ENCODE measurements at regions not wholly inside any gene's neighbourhood (a gene's known extent, or its start where the extent isn't known, plus 50 kb on each side); places are given as distances from the start of the nearest gene placed in this dataset.

DNA sequence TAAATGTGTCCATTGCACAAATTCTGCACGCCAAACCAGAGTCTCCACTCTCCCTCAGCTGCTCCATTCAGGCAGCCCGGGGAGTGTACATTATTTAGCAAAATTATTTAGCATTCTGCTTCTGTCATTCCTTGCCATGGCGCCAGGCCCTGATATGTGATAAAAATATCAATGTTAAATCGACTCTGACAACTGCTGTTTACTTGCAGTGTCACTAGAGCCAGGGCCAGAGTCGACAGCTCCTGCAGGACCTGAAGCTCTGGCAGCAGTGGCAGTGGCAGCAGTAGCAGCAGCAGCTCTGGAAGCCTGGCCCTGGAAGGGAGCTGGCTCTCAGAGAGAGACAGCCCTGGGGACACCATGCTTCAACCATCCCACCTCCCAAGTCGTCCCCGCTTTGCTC lies 224.5 kb downstream of the BUD13 start:
- H3K4me3 ChIP-seq, result no peak overlapping the region
- no peaks in the 10 kb centered on the region for H3K27me3 ChIP-seq
- no peaks in the 10 kb centered on the region for H3K4me1 ChIP-seq
- H3K9me3 ChIP-seq (replicated peaks), result no peaks in the 10 kb centered on the region
- H3K36me3 ChIP-seq, result no peaks in the 10 kb centered on the region
- DNase-seq, result no peak
- no peak overlapping the region for H3K27ac ChIP-seq

DNA sequence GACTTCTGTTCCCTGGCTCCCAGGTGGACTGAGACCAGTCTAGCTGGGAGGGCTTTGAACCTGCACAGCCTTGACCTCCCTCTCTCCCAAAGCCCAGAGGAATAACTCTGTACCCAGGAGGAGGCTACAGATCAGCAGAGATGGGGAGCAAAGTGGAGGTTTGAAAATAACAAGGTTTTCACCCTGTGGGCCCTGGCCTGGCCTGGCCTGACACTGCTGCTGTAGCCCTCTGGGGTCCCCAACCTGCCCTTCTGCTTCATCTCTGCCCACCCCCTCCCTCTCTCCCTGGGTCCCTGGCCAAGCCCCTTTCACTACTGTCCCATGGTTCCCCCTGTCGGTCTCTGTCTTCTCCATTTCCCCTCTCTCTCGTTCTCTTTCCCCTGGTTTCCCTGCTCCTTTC lies 225.2 kb downstream of the BUD13 start:
- H3K27me3 ChIP-seq, result no peaks in the 10 kb centered on the region
- no peak for DNase-seq
- no peaks in the 10 kb centered on the region for H3K36me3 ChIP-seq
- H3K4me1 ChIP-seq, result no peaks in the 10 kb centered on the region
- no peak overlapping the region for H3K4me3 ChIP-seq
- no peaks in the 10 kb centered on the region for H3K9me3 ChIP-seq (replicated peaks)
- H3K27ac ChIP-seq, result no peak overlapping the region

DNA sequence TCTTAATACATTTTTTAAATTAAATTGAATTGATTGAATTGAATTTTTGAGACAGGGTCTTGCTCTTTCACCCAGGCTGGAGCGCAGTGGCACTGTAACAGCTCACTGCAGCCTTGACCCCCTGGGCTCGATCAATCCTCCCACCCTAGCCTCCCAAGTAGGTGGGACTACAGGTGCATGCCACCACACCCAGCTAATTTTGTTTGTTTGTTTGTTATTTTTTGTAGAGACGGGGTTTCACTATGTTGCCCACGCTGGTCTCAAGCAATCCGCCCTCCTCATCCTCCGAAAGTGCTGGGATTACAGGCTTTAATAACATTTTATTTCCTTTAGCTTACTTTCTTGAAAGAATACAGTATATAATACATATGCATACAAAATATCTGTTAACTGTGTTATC lies 226.9 kb downstream of the BUD13 start:
- no peaks in the 10 kb centered on the region for H3K27me3 ChIP-seq

DNA sequence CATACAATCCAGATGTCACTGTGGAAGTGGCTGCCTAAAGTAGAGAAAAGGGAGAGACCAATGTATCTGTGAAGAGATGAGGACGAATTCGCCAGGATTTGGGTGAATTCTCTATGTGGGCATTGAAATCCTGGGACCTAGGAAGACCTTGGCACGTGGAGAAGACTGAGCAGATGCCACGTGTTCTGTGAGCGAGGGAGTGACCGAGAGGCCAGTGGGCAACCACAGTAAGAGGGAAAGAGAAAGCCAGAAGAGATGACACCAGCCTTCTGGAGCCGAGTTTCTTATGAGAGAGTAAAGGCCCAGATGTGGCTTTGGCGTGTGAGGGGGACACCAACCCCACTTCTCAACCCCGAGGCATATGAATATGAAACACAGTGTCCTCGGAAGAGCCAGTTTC lies 228.1 kb downstream of the BUD13 start:
- no peak overlapping the region for H3K27ac ChIP-seq
- H3K4me1 ChIP-seq, result no peaks in the 10 kb centered on the region
- H3K9me3 ChIP-seq (replicated peaks), result no peaks in the 10 kb centered on the region
- no peaks in the 10 kb centered on the region for H3K27me3 ChIP-seq
- no peaks in the 10 kb centered on the region for H3K36me3 ChIP-seq
- no peak overlapping the region for H3K4me3 ChIP-seq
- no peak for DNase-seq

More for the DNA sequence above, 226.9 kb downstream of the BUD13 start:
- Histone ChIP-seq H3K4me1 (no peaks in the 10 kb centered on the region), H3K9me3 (replicated peaks) (no peaks in the 10 kb centered on the region), H3K36me3 (no peaks in the 10 kb centered on the region), H3K27ac (no peak overlapping the region), H3K4me3 (no peak overlapping the region)
- no peak for DNase-seq

GRCh38 chr11:116543911-116544475 lies 228.8 kb downstream of the BUD13 start:
- no peak overlapping the region for H3K27ac ChIP-seq
- H3K36me3 ChIP-seq, result no peaks in the 10 kb centered on the region
- no peaks in the 10 kb centered on the region for H3K9me3 ChIP-seq (replicated peaks)
- H3K4me1 ChIP-seq, result no peaks in the 10 kb centered on the region
- H3K27me3 ChIP-seq, result no peaks in the 10 kb centered on the region
- H3K4me3 ChIP-seq, result no peak overlapping the region
- no peak for DNase-seq

DNA sequence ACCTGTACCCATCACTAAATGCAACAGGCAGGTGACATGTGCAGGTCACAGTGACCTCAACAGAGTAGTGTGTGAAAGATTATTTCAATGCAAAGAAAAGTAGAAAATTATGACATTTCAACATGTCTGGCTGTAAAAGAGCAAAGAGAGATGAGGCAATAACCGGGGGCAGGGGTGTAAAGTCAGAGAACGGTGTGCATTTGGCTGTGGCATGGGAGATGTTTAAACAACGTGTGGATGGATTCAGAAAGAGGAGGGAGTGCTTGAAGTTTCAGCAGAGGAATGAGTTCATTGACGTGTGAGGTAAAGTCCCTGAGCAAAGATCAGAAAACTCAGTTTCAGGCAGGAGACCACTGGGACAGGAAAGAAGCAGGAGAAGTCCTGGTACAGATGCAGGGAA lies 229.7 kb downstream of the BUD13 start:
- no peaks in the 10 kb centered on the region for H3K9me3 ChIP-seq (replicated peaks)
- H3K27ac ChIP-seq, result no peak overlapping the region
- no peaks in the 10 kb centered on the region for H3K27me3 ChIP-seq
- H3K4me1 ChIP-seq, result no peaks in the 10 kb centered on the region
- H3K4me3 ChIP-seq, result no peak overlapping the region
- no peak for DNase-seq
- H3K36me3 ChIP-seq, result no peaks in the 10 kb centered on the region

GRCh38 chr11:116542406-116542805 lies 230.4 kb downstream of the BUD13 start:
- Histone ChIP-seq H3K27ac (no peak overlapping the region), H3K36me3 (no peaks in the 10 kb centered on the region), H3K9me3 (replicated peaks) (no peaks in the 10 kb centered on the region), H3K4me3 (no peak overlapping the region), H3K27me3 (no peaks in the 10 kb centered on the region), H3K4me1 (no peaks in the 10 kb centered on the region)
- DNase-seq, result no peak

- no peak overlapping the region for H3K27ac ChIP-seq
- no peaks in the 10 kb centered on the region for H3K9me3 ChIP-seq (replicated peaks)
- H3K27me3 ChIP-seq, result no peaks in the 10 kb centered on the region
- no peak overlapping the region for H3K4me3 ChIP-seq
- no peaks in the 10 kb centered on the region for H3K4me1 ChIP-seq
- no peaks in the 10 kb centered on the region for H3K36me3 ChIP-seq
- DNase-seq, result no peak
These were observed 231.3 kb downstream of the BUD13 start for GRCh38 chr11:116541460-116541859.

DNA sequence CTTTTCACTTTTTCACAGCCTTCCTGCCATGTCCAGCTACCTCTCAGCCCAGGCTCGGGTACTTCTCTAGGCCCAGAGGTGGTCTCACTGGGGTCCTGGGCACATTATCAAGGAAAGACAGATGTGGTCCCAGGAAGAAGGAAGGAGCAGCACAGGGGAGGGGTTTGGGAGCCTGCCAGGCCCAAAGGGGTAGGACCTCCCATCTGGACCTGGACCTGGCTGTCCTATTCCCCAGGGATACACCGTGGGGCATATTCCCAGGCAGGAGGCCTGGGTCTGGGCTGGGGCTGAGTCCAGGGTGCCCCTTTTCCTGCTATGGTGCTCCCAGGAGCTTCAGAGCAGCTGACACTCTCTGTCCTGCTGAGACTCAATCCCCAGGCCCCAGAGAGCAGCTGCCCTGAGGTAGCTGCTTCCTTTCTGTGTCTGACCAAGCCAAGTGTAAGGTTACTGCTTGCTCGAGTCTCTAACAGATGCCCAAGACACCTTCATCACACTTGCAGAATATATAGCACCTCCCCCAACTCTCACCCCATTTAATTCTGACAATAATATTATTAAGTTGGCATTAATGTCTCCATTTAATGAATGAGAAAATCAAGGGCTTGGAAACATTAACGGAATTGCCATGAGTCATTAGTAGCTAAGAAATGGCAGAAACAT lies 232.0 kb downstream of the BUD13 start:
- Histone ChIP-seq H3K36me3 (no peaks in the 10 kb centered on the region), H3K27ac (no peak overlapping the region), H3K4me1 (no peaks in the 10 kb centered on the region), H3K9me3 (replicated peaks) (no peaks in the 10 kb centered on the region), H3K27me3 (no peaks in the 10 kb centered on the region; the same call in 1 of the 2 replicates), H3K4me3 (no peak overlapping the region)
- DNase-seq, result no peak

GRCh38 chr11:116539836-116540418 lies 232.9 kb downstream of the BUD13 start:
- Histone ChIP-seq H3K27ac (no peak overlapping the region), H3K9me3 (replicated peaks) (no peaks in the 10 kb centered on the region), H3K4me3 (no peak overlapping the region), H3K4me1 (no peaks in the 10 kb centered on the region), H3K27me3 (no peaks in the 10 kb centered on the region; the same call in 1 of the 2 replicates), H3K36me3 (no peaks in the 10 kb centered on the region)
- DNase-seq, result no peak

DNA sequence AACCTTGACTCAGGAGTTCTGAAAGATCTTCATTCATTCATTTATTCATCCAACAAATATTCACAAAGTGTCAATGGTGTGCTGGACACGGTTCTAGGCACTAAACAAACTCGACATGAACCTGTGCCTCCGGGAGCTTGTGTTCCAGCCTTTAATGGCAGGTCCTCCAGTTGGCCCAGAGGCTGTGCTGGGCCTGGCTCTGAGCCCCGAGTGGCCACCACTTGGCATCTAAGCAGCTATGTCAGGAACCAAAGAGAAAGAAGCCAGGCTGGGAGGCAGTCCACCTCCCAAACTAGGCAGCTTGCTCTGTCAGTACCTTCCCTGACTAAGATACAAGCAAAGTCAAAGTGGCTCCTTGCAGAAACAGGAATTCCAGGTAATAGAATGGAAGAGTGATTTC lies 233.6 kb downstream of the BUD13 start:
- H3K27me3 ChIP-seq, result no peaks in the 10 kb centered on the region; the same call in 1 of the 2 replicates
- H3K36me3 ChIP-seq, result no peaks in the 10 kb centered on the region
- no peak overlapping the region for H3K4me3 ChIP-seq
- H3K9me3 ChIP-seq (replicated peaks), result no peaks in the 10 kb centered on the region
- DNase-seq, result no peak
- no peak overlapping the region for H3K27ac ChIP-seq
- H3K4me1 ChIP-seq, result no peaks in the 10 kb centered on the region

GRCh38 chr11:116538677-116539076 lies 234.1 kb downstream of the BUD13 start:
- Histone ChIP-seq H3K9me3 (replicated peaks) (no peaks in the 10 kb centered on the region), H3K27ac (no peak overlapping the region), H3K27me3 (no peaks in the 10 kb centered on the region; the same call in 1 of the 2 replicates), H3K4me3 (no peak overlapping the region), H3K4me1 (no peaks in the 10 kb centered on the region), H3K36me3 (no peaks in the 10 kb centered on the region)
- no peak for DNase-seq

DNA sequence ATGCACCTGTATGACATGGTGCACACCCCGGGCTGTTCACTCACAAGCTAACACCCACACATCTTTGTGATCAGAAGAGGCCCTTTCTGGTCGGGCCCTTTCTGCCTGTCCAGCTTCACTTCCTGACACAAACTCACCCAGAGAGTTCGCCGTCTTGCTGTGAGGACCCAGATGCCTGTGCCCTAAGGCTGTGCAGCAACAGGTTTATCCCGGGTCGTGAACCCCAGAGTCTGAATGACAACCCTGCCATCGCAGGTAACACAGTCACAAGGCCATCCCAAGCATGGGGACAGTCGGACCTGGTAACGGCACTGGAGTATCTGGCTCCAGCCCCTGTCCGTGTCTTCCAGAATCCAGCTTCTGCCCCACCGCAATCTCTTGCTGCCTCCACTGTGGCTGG lies 235.1 kb downstream of the BUD13 start:
- H3K9me3 ChIP-seq (replicated peaks), result no peaks in the 10 kb centered on the region
- no peaks in the 10 kb centered on the region; the same call in 1 of the 2 replicates for H3K27me3 ChIP-seq
- no peak overlapping the region for H3K27ac ChIP-seq
- no peak for DNase-seq
- no peak overlapping the region for H3K4me3 ChIP-seq
- H3K36me3 ChIP-seq, result no peaks in the 10 kb centered on the region
- H3K4me1 ChIP-seq, result no peaks in the 10 kb centered on the region

GRCh38 chr11:116537121-116537520 lies 235.7 kb downstream of the BUD13 start:
- H3K27ac ChIP-seq, result no peak overlapping the region
- no peak overlapping the region for H3K4me3 ChIP-seq
- H3K9me3 ChIP-seq (replicated peaks), result no peaks in the 10 kb centered on the region
- no peaks in the 10 kb centered on the region; the same call in 1 of the 2 replicates for H3K27me3 ChIP-seq
- DNase-seq, result no peak
- no peaks in the 10 kb centered on the region for H3K36me3 ChIP-seq
- no peaks in the 10 kb centered on the region for H3K4me1 ChIP-seq

DNA sequence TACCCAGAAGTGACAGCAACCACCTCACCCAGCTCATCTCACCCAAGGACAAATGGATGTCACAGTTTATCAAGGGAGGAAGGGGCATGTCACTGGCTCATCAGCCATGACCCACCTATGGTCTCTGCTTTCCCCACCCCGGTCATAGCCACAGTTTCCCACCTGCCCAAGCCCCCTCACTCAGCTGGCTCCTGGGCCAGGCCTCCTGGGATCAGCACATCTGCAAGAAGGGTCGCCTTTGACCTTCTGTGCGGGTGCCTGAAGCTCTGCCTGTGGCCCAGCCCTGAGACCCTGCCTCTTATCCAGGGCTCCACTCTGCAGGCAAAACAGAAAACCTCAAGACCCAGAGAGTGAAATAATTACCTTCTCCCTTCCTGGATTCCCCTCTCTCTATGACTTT lies 236.4 kb downstream of the BUD13 start:
- Histone ChIP-seq H3K27me3 (no peaks in the 10 kb centered on the region; the same call in 1 of the 2 replicates), H3K9me3 (replicated peaks) (no peaks in the 10 kb centered on the region), H3K4me3 (no peak overlapping the region), H3K4me1 (no peaks in the 10 kb centered on the region), H3K36me3 (no peaks in the 10 kb centered on the region), H3K27ac (no peak overlapping the region)
- DNase-seq, result no peak

GRCh38 chr11:116535994-116536393 lies 236.8 kb downstream of the BUD13 start:
- no peaks in the 10 kb centered on the region for H3K9me3 ChIP-seq (replicated peaks)
- no peak overlapping the region for H3K27ac ChIP-seq
- H3K4me3 ChIP-seq, result no peak overlapping the region
- DNase-seq, result no peak
- no peaks in the 10 kb centered on the region for H3K36me3 ChIP-seq
- no peaks in the 10 kb centered on the region for H3K4me1 ChIP-seq
- H3K27me3 ChIP-seq, result no peaks in the 10 kb centered on the region; the same call in 1 of the 2 replicates

Data from SJCRH30 (cell line).